ENCODE measurements at regions not wholly inside any gene's neighbourhood (a gene's known extent, or its start where the extent isn't known, plus 50 kb on each side); places are given as distances from the start of the nearest gene placed in this dataset.

- no TSS peak for BruUV-seq (replicated peaks)
- CTCF ChIA-PET = interaction anchor here (1.2 kb wide), 1 partner anchor 11 kb away, joined by 3 read pairs; no protein-coding TSS in a partner anchor
- Histone ChIP-seq H3K9me3 (ENCODE audit: control insufficient read depth in 1 of 2, insufficient read depth in 1 of 2, low read depth in 1 of 2, low read length in 2 of 2) (no peaks in the 10 kb centered on the region), H3K27me3 (ENCODE audit: insufficient read depth, low read length) (no peaks in the 10 kb centered on the region), H3K4me3 (replicated peaks in 1 of 2; ENCODE audit: low read depth in 1 of 2, low read length in 2 of 2) (no peak overlapping the region), H3K4me2 (ENCODE audit: low read length) (no peak overlapping the region), H3K4me1 (ENCODE audit: control insufficient read depth in 1 of 2, insufficient read depth in 2 of 2, low read length in 2 of 2) (no peaks in the 10 kb centered on the region), H3K27ac (ENCODE audit: low read depth, low read length) (no peak overlapping the region), H3K9me2 (ENCODE audit: insufficient read depth) (no peaks in the 10 kb centered on the region), H3K9ac (ENCODE audit: low read length) (no peak overlapping the region), H3K36me3 (ENCODE audit: control insufficient read depth in 1 of 2, insufficient read depth in 2 of 2, low read length in 2 of 2) (no peaks in the 10 kb centered on the region), H4K20me1 (ENCODE audit: insufficient read depth) (no peaks in the 10 kb centered on the region), H3K79me2 (ENCODE audit: insufficient read depth, low read length) (no peaks in the 10 kb centered on the region), H2AFZ (ENCODE audit: low read depth, low read length, poor library complexity, severe bottlenecking) (no peak overlapping the region)
- RAD21 ChIA-PET (ENCODE audit: low non-redundant PET in 1 of 2, low total read pairs in 2 of 2, uncharacterized antibody in 2 of 2, unreplicated experiment in 2 of 2) = no interaction called here
- intact Hi-C loops (cut with micrococcal nuclease) = no loop called here
- ATAC-seq = no peak
- no peak for DNase-seq (ENCODE audit: low read depth, low spot score)
- POLR2A ChIA-PET = no interaction called here
- TF ChIP-seq CBX3 (IDR thresholded peaks at IDR 0.05; ENCODE audit: low read depth) (no peak), ELF1 (IDR thresholded peaks at IDR 0.05; ENCODE audit: borderline replicate concordance, low read depth) (no peak), YY1 (IDR thresholded peaks at IDR 0.05; ENCODE audit: extremely low read depth, insufficient replicate concordance, low read depth, low read length) (no peak), SIN3A (IDR thresholded peaks at IDR 0.05; ENCODE audit: low read depth) (no peak), CTCF (IDR thresholded peaks at IDR 0.05 in 2 of 3, conservative IDR thresholded peaks at IDR 0.05 in 1 of 3; ENCODE audit: borderline replicate concordance in 1 of 3, insufficient read depth in 1 of 3, low read depth in 2 of 3, low read length in 2 of 3) (no peak), RAD21 (IDR thresholded peaks at IDR 0.05; ENCODE audit: low read depth) (no peak), SP1 (IDR thresholded peaks at IDR 0.05; ENCODE audit: low read depth) (no peak), CEBPB (IDR thresholded peaks at IDR 0.05; ENCODE audit: low read depth) (no peak), REST (IDR thresholded peaks at IDR 0.05; ENCODE audit: low read depth) (no peak), ZBTB33 (IDR thresholded peaks at IDR 0.05; ENCODE audit: extremely low read depth, insufficient replicate concordance, low read length) (no peak), POLR2A (IDR thresholded peaks at IDR 0.05; ENCODE audit: borderline replicate concordance, extremely low read depth, insufficient read depth, insufficient read length) (no peak), TCF7L2 (IDR thresholded peaks at IDR 0.05; ENCODE audit: borderline replicate concordance, extremely low read depth, insufficient read depth, insufficient read length) (no peak), JUND (IDR thresholded peaks at IDR 0.05) (no peak), ZNF274 (IDR thresholded peaks at IDR 0.05; ENCODE audit: low read depth, low read length) (no peak), POLR2AphosphoS5 (IDR thresholded peaks at IDR 0.05; ENCODE audit: low read depth, low read length) (no peak), ZFX (IDR thresholded peaks at IDR 0.05) (no peak), EZH2 (IDR thresholded peaks at IDR 0.05) (no peak)
Measured at GRCh38 chr4:151614561-151614960, 146.2 kb downstream of the GATB start.
